Left forelimb (tissue), 1 donor: ENCODE measurements at regions not wholly inside any gene's neighbourhood (a gene's known extent, or its start where the extent isn't known, plus 50 kb on each side); places are given as distances from the start of the nearest gene placed in this dataset.
A peak's percentile ranks its signal among the peaks of the same experiment; 100 is the strongest.

ENCODE experiments used
- DNase-seq: peaks from one replicate; pipeline ENCODE4 v3.0.0-alpha.2; 2018; ENCODE audit warnings: low spot score

- DNase-seq: no peak
Measured at GRCh38 chr20:4600308-4601014, 85.8 kb upstream of the PRNP start.

DNA sequence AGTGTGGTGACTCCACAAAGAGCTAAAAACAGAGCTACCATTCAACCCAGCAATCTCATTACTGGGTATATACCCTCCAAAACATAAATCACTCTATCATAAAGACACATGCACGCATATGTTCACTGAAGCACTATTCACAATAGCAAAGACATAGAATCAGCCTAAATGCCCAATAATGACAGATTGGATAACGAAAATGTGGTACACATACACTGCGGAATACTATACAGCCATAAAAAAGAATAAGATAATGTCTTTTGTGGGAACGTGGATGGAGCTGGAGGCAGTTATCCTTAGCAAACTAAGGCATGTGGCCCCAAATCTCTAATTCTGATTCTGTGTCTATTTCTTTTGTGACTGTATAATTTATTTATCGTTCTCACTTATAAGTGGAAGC lies 89.0 kb upstream of the PRNP start:
- DNase-seq: no peak

- no peak for DNase-seq
Measured at GRCh38 chr20:4593149-4593525, 93.1 kb upstream of the PRNP start.

- DNase-seq: peak; percentile 71
Measured at GRCh38 chr20:4592316-4593148, 93.7 kb upstream of the PRNP start.

DNA sequence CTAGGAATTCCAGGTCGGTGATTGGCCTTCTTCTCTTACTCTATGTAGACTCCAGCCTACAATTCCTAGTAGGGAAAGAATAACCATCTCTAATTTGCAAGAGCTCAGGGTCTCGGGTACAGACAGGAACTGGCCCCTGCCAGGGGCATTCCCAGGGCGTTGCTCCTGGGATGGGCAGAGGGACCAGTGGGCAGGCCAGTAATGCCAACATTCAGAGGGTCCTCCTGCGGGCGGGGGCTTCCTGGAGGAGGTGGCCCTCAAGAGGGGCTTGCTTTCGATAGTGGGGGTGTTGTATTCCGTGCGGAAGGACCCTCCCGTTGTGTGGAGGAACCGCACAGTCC lies 94.3 kb upstream of the PRNP start:
- no peak for DNase-seq

- no peak for DNase-seq
Measured at GRCh38 chr20:4585758-4586157, 100.5 kb upstream of the PRNP start.

GRCh38 chr20:4585104-4585753 lies 101.0 kb upstream of the PRNP start:
- no peak for DNase-seq

- no peak for DNase-seq
Measured at GRCh38 chr20:4584510-4584909, 101.7 kb upstream of the PRNP start.

DNA sequence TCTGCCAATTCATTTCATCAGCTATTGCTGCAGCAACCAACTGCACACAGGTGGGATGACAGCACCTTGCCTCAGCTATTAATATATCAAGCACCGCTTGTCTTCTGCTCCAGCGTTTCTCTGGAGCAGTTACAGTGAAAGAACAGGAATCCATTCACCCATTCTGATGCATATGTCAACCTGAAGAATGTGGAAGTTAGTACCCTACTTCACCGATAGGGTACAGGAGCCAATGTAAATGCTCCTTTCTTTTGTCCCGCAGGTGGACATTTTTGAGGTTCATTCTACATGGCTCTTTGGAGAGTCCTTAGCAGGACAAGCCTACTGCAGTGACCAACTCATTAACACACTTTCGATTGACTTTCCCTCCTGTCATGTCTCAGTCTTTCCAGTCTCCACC lies 104.4 kb upstream of the PRNP start:
- no peak for DNase-seq

- no peak for DNase-seq
Measured at GRCh38 chr20:4578375-4578774, 107.9 kb upstream of the PRNP start.

GRCh38 chr20:4574356-4574690 lies 111.9 kb upstream of the PRNP start:
- no peak for DNase-seq

GRCh38 chr20:4573564-4574355 lies 112.5 kb upstream of the PRNP start:
- no peak for DNase-seq

DNA sequence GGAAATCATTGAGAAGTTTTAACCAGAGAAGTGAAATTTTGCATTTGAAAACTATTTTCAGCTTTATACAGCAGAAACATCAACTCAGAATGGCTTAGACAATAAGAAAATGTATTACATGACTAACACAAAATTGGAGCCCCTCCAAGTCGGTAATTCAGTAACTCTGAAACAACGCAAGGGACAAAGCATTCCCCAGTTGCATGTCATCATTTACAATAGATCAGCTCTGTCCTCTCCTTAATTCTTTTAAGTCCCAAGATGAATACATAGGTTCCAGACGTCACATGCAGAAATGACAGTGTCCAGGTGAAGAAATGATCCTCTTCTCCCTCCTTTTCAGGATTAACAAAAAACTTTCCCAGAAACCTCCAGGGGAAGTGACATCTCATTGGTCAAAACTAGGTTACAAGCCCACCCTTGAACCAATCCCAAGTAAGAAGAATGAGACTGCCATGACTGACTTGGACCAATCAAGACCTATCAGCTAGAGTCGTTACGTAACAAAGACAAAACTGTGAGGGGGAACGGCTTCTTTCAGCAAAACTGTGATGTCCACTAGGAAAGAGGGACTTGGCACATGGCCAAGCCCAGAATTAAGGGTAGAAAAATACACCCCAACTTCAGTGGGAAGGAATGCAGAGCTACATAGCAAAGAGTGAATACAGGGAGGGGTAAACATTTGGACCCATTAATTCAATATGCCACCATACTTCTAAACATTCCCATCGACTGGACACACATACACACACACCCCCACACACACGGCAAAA lies 114.3 kb upstream of the PRNP start:
- no peak for DNase-seq

GRCh38 chr20:4569865-4570264 lies 116.4 kb upstream of the PRNP start:
- DNase-seq: no peak

DNA sequence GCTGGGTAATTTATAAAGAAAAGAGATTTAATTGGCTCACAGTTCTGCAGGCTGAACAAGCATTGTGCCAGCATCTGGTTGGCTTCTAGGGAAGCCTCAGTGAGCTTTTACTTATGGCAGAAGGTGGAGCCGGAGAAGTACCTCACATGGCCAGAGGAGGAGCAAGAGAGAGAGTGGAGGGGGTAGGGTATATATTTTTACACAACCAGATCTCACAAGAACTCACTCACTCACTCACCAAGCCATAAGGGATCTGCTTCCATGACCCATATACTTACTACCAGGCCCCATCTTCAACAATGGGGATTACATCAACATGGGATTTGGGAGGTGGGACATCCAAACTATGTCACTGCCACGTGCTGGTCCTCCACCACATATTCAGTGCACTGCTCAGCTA lies 117.2 kb upstream of the PRNP start:
- DNase-seq: no peak

DNA sequence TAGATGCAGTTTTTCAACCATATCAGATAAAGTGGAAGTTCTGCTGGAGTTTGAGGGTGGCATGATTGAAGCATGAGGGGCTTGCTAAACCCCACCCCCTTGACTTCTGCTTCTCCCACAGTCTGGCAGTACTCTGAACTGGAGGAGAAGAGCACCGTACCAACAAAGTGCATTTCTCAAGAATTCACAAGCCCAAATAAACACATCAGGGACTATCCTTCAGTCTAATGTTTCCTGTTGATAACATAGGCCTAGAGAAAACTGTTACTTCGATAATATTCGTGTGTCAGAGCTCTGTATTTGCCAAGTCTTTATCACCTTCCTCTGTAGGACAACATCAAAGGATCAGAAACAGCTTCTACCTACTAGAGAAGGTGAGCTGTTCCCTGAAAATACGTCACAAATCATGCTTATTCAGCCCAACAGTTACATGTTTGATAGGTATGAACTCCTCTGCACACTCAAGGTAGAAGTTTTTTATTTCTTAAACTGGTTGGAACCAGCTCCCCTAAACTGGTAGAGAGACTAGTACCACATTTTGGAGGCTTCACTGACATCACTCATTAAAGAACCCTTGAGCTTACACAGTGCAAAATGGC lies 117.8 kb upstream of the PRNP start:
- no peak for DNase-seq

- DNase-seq: no peak
Measured at GRCh38 chr20:4567170-4567569, 119.1 kb upstream of the PRNP start.

DNA sequence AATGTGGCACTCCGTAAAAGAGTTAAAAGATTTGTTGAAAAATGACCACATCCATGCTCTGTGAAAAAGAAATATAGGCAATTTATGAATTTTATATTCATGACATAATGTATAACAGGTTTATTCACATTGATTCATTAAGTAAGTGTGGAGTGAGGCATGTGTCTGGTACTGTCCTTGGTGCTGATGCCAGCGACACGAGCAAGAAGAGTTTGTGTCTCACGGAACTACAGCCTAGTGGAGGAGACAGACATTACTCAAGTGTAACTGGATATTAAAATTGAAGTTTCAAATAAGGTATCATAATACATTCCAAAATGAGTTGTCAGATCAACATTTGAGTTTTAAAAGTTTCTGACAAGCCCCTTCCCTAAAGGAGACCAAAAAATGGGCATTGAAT lies 122.7 kb upstream of the PRNP start:
- no peak for DNase-seq

DNA sequence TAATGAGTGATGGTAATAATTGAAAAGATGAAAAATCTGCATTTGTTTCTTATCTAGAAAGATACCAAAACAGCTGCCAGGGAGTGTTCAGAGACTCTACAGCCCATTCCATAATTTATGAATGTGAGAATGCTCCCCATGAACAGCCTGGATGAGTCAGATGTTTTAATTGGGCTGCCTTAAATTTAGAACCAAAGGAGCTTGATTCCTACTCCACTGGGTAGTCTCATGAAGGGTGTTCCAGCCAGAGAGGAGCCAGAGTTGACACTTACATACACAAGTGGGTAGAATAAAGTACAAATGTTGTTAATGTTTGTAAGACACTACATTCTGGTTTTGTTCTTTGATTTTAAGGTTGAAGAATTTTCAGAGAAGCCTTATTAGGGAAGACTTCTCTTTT lies 123.2 kb upstream of the PRNP start:
- DNase-seq: no peak

DNA sequence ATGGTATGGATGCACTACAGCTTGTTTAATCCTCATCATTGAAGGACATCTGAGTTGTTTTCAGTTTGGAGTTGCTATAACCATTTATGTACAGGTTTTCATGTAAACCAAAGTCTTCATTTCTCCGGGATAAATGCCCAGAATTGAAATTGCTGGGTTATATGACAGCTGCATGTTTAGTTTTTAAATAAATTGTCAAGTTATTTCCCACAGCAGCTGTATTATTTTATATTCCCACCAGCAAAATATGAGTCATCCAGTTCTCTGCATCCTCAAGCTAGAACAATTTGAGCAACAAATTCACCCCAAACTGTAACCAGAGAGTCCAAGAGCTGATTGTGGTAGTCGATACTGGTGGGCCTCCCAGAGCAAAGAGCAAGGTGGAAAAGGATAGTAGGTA lies 125.6 kb upstream of the PRNP start:
- no peak for DNase-seq

GRCh38 chr20:4559906-4560305 lies 126.3 kb upstream of the PRNP start:
- no peak for DNase-seq
